ENCODE measurements at regions not wholly inside any gene's neighbourhood (a gene's known extent, or its start where the extent isn't known, plus 50 kb on each side); places are given as distances from the start of the nearest gene placed in this dataset.

DNA sequence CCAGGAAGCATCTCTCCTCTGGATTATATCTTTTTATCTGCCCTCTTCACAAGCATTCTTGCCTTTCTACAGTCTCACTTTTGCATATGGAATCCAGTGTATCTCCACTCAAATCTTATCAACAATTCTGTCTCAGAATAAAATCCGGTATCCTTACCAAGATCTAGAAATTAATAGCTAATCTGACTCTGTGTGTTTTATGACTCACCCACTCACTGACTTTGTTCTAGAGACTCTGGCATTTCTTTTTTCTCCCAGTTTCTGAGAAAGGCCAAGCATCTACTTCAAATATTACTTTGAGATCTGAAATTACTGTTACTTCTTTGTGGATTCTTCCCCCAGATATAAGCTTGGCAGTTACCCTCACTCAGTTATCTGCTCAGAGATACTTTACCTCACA lies 913.5 kb upstream of the ATXN8OS start:
- TF ChIP-seq, protein P1, sequence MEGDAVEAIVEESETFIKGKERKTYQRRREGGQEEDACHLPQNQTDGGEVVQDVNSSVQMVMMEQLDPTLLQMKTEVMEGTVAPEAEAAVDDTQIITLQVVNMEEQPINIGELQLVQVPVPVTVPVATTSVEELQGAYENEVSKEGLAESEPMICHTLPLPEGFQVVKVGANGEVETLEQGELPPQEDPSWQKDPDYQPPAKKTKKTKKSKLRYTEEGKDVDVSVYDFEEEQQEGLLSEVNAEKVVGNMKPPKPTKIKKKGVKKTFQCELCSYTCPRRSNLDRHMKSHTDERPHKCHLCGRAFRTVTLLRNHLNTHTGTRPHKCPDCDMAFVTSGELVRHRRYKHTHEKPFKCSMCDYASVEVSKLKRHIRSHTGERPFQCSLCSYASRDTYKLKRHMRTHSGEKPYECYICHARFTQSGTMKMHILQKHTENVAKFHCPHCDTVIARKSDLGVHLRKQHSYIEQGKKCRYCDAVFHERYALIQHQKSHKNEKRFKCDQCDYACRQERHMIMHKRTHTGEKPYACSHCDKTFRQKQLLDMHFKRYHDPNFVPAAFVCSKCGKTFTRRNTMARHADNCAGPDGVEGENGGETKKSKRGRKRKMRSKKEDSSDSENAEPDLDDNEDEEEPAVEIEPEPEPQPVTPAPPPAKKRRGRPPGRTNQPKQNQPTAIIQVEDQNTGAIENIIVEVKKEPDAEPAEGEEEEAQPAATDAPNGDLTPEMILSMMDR (IDR thresholded peaks at IDR 0.05): no peak
- TF ChIP-seq POLR2A (IDR thresholded peaks at IDR 0.05): no peak

Data from heart left ventricle (tissue), 13 donors.